Neural cell (in vitro differentiated cells): ENCODE measurements at regions not wholly inside any gene's neighbourhood (a gene's known extent, or its start where the extent isn't known, plus 50 kb on each side); places are given as distances from the start of the nearest gene placed in this dataset.

Experiments used
- H2AFZ ChIP-seq: fragments of 200-600, 300-800 bp; sonication (generic), shearing (Covaris generic); 2 replicates; pipeline ENCODE4 v1.6.0; 2014; ENCODE audit warnings: low read depth, mild to moderate bottlenecking, antibody characterized with exemption, low read length, moderate library complexity
- H3F3A ChIP-seq: fragments of 200-600 bp; shearing (Covaris generic); 2 replicates; pipeline ENCODE4 v1.6.1; 2016; ENCODE audit warnings: mild to moderate bottlenecking, moderate library complexity, mixed read lengths, antibody characterized with exemption, low read length; ENCODE audit not compliant: insufficient read depth, poor library complexity, severe bottlenecking
- H3K27ac ChIP-seq: fragments of 200-600, 300-800 bp; sonication (generic), shearing (Covaris generic); 2 replicates; pipeline ENCODE4 v1.5.1; 2014; ENCODE audit warnings: mild to moderate bottlenecking, low read length, moderate library complexity
- H3K27me3 ChIP-seq: fragments of 300-800, 200-600 bp; sonication (generic), shearing (Covaris generic); 2 replicates; pipeline ENCODE4 v1.6.0; 2014; ENCODE audit warnings: mild to moderate bottlenecking, low read depth, low read length, moderate library complexity; ENCODE audit not compliant: insufficient read depth
- H3K36me3 ChIP-seq: fragments of 300-800, 200-600 bp; sonication (generic), shearing (Covaris generic); 2 replicates; pipeline ENCODE4 v1.5.1; 2014; ENCODE audit warnings: mild to moderate bottlenecking, antibody characterized with exemption, low read length, moderate library complexity; ENCODE audit not compliant: insufficient read depth
- H3K4me2 ChIP-seq: fragments of 300-800, 200-600 bp; sonication (generic), shearing (Covaris generic); 2 replicates; pipeline ENCODE4 v1.6.0; 2014; ENCODE audit warnings: mild to moderate bottlenecking, low read length
- H3K4me3 ChIP-seq: fragments of 300-800, 200-600 bp; sonication (generic), shearing (Covaris generic); 2 replicates; pipeline ENCODE4 v1.5.1; 2014; ENCODE audit warnings: mild to moderate bottlenecking, low read length, moderate library complexity
- H3K79me2 ChIP-seq: fragments of 200-600 bp; shearing (Covaris generic); replicated peaks from 2 replicates; pipeline ENCODE4 v1.6.0; 2014; ENCODE audit warnings: mild to moderate bottlenecking, low read length, moderate library complexity; ENCODE audit not compliant: insufficient read depth
- H3K9ac ChIP-seq: fragments of 300-800, 200-600 bp; sonication (generic), shearing (Covaris generic); 2 replicates; pipeline ENCODE4 v1.6.1; 2016; ENCODE audit warnings: mild to moderate bottlenecking, low read length, mixed read lengths
- H3K9me2 ChIP-seq: fragments of 200-600 bp; shearing (Covaris generic); 2 replicates; pipeline ENCODE4 v1.6.1; 2016; ENCODE audit warnings: mild to moderate bottlenecking, low read length, mixed read lengths; ENCODE audit not compliant: insufficient read depth
- H3K9me3 ChIP-seq: fragments of 200-600, 300-800 bp; sonication (generic), shearing (Covaris generic); 2 replicates; pipeline ENCODE4 v1.6.1; 2016; ENCODE audit warnings: mild to moderate bottlenecking, mixed run types, low read length, moderate library complexity, mixed read lengths
- H4K20me1 ChIP-seq: fragments of 200-600 bp; shearing (Covaris generic); 2 replicates; pipeline ENCODE4 v1.6.1; 2016; ENCODE audit warnings: mild to moderate bottlenecking, mixed run types; ENCODE audit not compliant: insufficient read depth
- CTCF ChIP-seq: fragments of 450-650 bp; IDR thresholded peaks from 2 replicates; pipeline ENCODE4 v1.5.1; 2014; ENCODE audit warnings: antibody characterized with exemption, mild to moderate bottlenecking, moderate library complexity; ENCODE audit not compliant: poor library complexity, severe bottlenecking
- EP300 ChIP-seq: fragments of 450-650 bp; conservative IDR thresholded peaks from 2 replicates; pipeline ENCODE4 v1.6.1; 2014; ENCODE audit warnings: antibody characterized with exemption, mild to moderate bottlenecking, moderate library complexity; ENCODE audit not compliant: poor library complexity, severe bottlenecking
- EZH2 ChIP-seq: fragments of 200-600, 300-800 bp; shearing (Covaris generic), sonication (generic); IDR thresholded peaks from 2 replicates; pipeline ENCODE4 v1.6.1; 2014; ENCODE audit warnings: antibody characterized with exemption, low read length, borderline replicate concordance, mild to moderate bottlenecking; ENCODE audit not compliant: insufficient read depth, poor library complexity, severe bottlenecking
- MXI1 ChIP-seq: fragments of 450-650 bp; conservative IDR thresholded peaks from 2 replicates; pipeline ENCODE4 v1.6.1; 2014; ENCODE audit warnings: antibody characterized with exemption, mild to moderate bottlenecking; ENCODE audit not compliant: poor library complexity, severe bottlenecking
- POLR2AphosphoS5 ChIP-seq: IDR thresholded peaks from 2 replicates; pipeline ENCODE4 v1.6.1; 2012
- RAD21 ChIP-seq: fragments of 450-650 bp; conservative IDR thresholded peaks from 2 replicates; pipeline ENCODE4 v1.6.1; 2014; ENCODE audit warnings: antibody characterized with exemption, mild to moderate bottlenecking, moderate library complexity
- REST ChIP-seq: IDR thresholded peaks from 2 replicates; pipeline ENCODE4 v1.6.1; 2012; ENCODE audit warnings: borderline replicate concordance
- SMC3 ChIP-seq: fragments of 450-650 bp; conservative IDR thresholded peaks from 2 replicates; pipeline ENCODE4 v1.6.1; 2014; ENCODE audit warnings: antibody characterized with exemption, mild to moderate bottlenecking, moderate library complexity; ENCODE audit not compliant: poor library complexity
- TAF1 ChIP-seq: IDR thresholded peaks from 2 replicates; pipeline ENCODE4 v1.6.1; 2012; ENCODE audit warnings: low read depth

GRCh38 chr15:56812961-56813360, 79.7 kb upstream of the ZNF280D start:
- Histone ChIP-seq H2AFZ (no peak overlapping the region), H3F3A (no peaks in the 10 kb centered on the region), H3K4me2 (no peak overlapping the region), H3K4me3 (no peak overlapping the region), H3K9me3 (peaks cover 9% of the 10 kb centered on the region), H3K9ac (no peak overlapping the region), H4K20me1 (no peaks in the 10 kb centered on the region), H3K27ac (no peak overlapping the region), H3K27me3 (no peaks in the 10 kb centered on the region), H3K36me3 (no peaks in the 10 kb centered on the region), H3K9me2 (no peaks in the 10 kb centered on the region), H3K79me2 (no peaks in the 10 kb centered on the region)
- TF ChIP-seq REST = no peak
- TF ChIP-seq EZH2 = no peak
- no peak for TF ChIP-seq CTCF
- TF ChIP-seq POLR2AphosphoS5 = no peak
- TF ChIP-seq TAF1 = no peak
- TF ChIP-seq MXI1 = no peak
- TF ChIP-seq EP300 = no peak
- TF ChIP-seq SMC3 = no peak
- no peak for TF ChIP-seq RAD21

- H3K9me3 ChIP-seq = peaks cover 14% of the 10 kb centered on the region
- H3K4me3 ChIP-seq = no peak overlapping the region
- no peak overlapping the region for H2AFZ ChIP-seq
- no peaks in the 10 kb centered on the region for H3K9me2 ChIP-seq
- no peak for TF ChIP-seq MXI1
- no peaks in the 10 kb centered on the region for H3K27me3 ChIP-seq
- H3K9ac ChIP-seq = no peak overlapping the region
- H3K36me3 ChIP-seq = no peaks in the 10 kb centered on the region
- H3K79me2 ChIP-seq = no peaks in the 10 kb centered on the region
- no peak overlapping the region for H3K27ac ChIP-seq
- no peak overlapping the region for H3K4me2 ChIP-seq
- no peaks in the 10 kb centered on the region for H3F3A ChIP-seq
- H4K20me1 ChIP-seq = no peaks in the 10 kb centered on the region
Observed at GRCh38 chr15:56812221-56812620, 78.9 kb upstream of the ZNF280D start.

- TF ChIP-seq MXI1 (no peak), EP300 (no peak), TAF1 (no peak), POLR2AphosphoS5 (no peak), CTCF (no peak), SMC3 (no peak), RAD21 (no peak), EZH2 (no peak), REST (no peak)
Observed at GRCh38 chr15:56811586-56811985, 78.3 kb upstream of the ZNF280D start.

More at GRCh38 chr15:56811586-56811985, 78.3 kb upstream of the ZNF280D start:
- Histone ChIP-seq H3K4me3 (no peak overlapping the region), H3K4me2 (no peak overlapping the region), H3K36me3 (no peaks in the 10 kb centered on the region), H3K9me3 (peaks cover 14% of the 10 kb centered on the region), H3K79me2 (no peaks in the 10 kb centered on the region), H4K20me1 (no peaks in the 10 kb centered on the region), H3F3A (no peaks in the 10 kb centered on the region), H2AFZ (no peak overlapping the region), H3K9me2 (no peaks in the 10 kb centered on the region), H3K9ac (no peak overlapping the region), H3K27me3 (no peaks in the 10 kb centered on the region), H3K27ac (no peak overlapping the region)
